ENCODE measurements at regions not wholly inside any gene's neighbourhood (a gene's known extent, or its start where the extent isn't known, plus 50 kb on each side); places are given as distances from the start of the nearest gene placed in this dataset.
A peak's percentile ranks its signal among the peaks of the same experiment; 100 is the strongest.

DNA sequence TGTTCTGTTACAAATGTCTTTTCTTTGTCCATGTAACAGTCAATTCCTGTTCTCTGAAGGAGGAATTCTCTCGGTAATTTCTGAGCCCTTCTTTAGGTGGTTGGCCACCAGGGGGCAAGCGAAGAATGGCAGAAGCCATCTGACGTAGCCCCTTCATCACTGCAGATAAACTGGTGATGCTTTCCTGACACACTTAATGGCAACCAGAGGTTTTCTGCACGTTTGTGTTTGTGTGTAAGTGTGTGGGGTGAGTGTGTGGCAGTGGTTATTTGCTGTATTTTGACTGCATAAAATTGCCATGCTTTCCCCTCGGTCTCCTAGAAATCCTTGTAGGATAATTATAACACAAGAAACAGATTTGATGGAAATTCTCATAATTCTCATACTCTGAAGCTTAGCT lies 64.8 kb upstream of the STOX2 start (continued):
- TF ChIP-seq KLF13 (tag; IDR thresholded peaks at IDR 0.05; ENCODE audit: borderline replicate concordance, low read depth) (no peak), ZNF778 (CRISPR knock-in tag; IDR thresholded peaks at IDR 0.05) (no peak), ZNF3 (CRISPR knock-in tag; IDR thresholded peaks at IDR 0.05) (no peak), UBTF (IDR thresholded peaks at IDR 0.05; ENCODE audit: borderline replicate concordance in 1 of 2, low read depth in 2 of 2, low read length in 2 of 2) (no peak), RBBP5 (IDR thresholded peaks at IDR 0.05; ENCODE audit: borderline replicate concordance, insufficient read depth, low read length, poor library complexity, severe bottlenecking) (no peak), KLF1 (tag; IDR thresholded peaks at IDR 0.05) (no peak), ZNF232 (CRISPR knock-in tag; IDR thresholded peaks at IDR 0.05) (no peak), EHMT2 (IDR thresholded peaks at IDR 0.05) (no peak), CLOCK (CRISPR knock-in tag; IDR thresholded peaks at IDR 0.05; ENCODE audit: borderline replicate concordance) (no peak), ATF1 (CRISPR knock-in tag; IDR thresholded peaks at IDR 0.05) (no peak), ATF1 (tag; IDR thresholded peaks at IDR 0.05) (peak; percentile 87), HNRNPUL1 (IDR thresholded peaks at IDR 0.05; ENCODE audit: low read length) (no peak), ARID2 (IDR thresholded peaks at IDR 0.05) (peak; percentile 64; the same call in 1 of the 2 replicates), ZNF175 (CRISPR knock-in tag; IDR thresholded peaks at IDR 0.05; ENCODE audit: low read depth) (no peak), XRCC4 (IDR thresholded peaks at IDR 0.05; ENCODE audit: extremely low read depth, insufficient read depth, insufficient read length) (no peak), ZBTB9 (CRISPR knock-in tag; IDR thresholded peaks at IDR 0.05) (no peak), NEUROD1 (IDR thresholded peaks at IDR 0.05; ENCODE audit: borderline replicate concordance, low read depth, low read length, partially characterized antibody) (no peak), ZNF134 (CRISPR knock-in tag; conservative IDR thresholded peaks at IDR 0.05) (no peak), PHB (CRISPR knock-in tag; IDR thresholded peaks at IDR 0.05) (no peak), HMG20B (CRISPR knock-in tag; IDR thresholded peaks at IDR 0.05) (no peak)
